ENCODE measurements at regions not wholly inside any gene's neighbourhood (a gene's known extent, or its start where the extent isn't known, plus 50 kb on each side); places are given as distances from the start of the nearest gene placed in this dataset.

DNA sequence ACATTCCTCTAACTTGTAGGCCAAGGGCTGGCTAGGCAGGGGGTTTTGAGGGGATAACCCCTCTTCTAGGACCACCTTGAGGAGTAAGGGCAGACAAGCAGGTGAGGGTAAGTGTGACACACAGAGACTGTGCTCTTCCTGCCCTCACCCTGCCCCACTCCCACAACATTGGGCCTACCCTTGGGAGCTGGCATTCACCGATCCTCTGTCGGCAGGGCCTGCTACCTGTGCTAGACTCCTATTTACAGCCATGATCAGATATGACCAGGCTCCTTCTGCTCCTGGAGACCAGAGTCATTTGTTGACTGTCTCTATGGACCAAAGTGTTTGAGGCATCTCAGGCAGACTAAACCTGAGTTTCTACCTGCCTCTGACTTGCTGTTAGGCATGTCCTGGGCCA is 68.3 kb downstream of the SYF2 start:
- TF ChIP-seq, protein P1, sequence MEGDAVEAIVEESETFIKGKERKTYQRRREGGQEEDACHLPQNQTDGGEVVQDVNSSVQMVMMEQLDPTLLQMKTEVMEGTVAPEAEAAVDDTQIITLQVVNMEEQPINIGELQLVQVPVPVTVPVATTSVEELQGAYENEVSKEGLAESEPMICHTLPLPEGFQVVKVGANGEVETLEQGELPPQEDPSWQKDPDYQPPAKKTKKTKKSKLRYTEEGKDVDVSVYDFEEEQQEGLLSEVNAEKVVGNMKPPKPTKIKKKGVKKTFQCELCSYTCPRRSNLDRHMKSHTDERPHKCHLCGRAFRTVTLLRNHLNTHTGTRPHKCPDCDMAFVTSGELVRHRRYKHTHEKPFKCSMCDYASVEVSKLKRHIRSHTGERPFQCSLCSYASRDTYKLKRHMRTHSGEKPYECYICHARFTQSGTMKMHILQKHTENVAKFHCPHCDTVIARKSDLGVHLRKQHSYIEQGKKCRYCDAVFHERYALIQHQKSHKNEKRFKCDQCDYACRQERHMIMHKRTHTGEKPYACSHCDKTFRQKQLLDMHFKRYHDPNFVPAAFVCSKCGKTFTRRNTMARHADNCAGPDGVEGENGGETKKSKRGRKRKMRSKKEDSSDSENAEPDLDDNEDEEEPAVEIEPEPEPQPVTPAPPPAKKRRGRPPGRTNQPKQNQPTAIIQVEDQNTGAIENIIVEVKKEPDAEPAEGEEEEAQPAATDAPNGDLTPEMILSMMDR (conservative IDR thresholded peaks at IDR 0.05; ENCODE audit: low read depth, low read length): no peak
- H3K4me3 ChIP-seq (ENCODE audit: low read length): no peak overlapping the region
- no peak for DNase-seq (ENCODE audit: low read depth)

- TF ChIP-seq, protein P1 (conservative IDR thresholded peaks at IDR 0.05; ENCODE audit: low read depth, low read length): no peak
- DNase-seq (ENCODE audit: low read depth): no peak
- H3K4me3 ChIP-seq (ENCODE audit: low read length): no peak overlapping the region
Measured at GRCh38 chr1:25161981-25162380, 70.3 kb downstream of the SYF2 start.

DNA sequence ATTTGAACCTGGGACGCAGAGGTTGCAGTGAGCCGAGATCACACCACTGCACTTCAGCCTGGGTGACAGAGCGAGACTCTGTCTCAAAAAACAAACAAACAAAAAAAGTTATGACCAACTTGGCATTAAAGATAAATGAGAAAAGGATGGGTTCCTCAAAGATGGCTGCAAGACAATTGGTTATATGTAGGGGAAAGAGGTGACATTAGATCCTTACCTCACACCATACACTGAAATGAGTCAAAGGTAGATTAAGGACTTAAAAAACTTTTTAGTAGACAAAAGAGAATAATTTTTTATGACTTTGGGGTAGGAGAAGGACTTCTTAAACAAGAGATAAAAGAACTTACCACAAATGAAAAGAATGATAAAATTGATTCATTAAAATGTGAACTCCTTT is 74.5 kb downstream of the SYF2 start:
- no peak overlapping the region for H3K4me3 ChIP-seq (ENCODE audit: low read length)
- no peak for DNase-seq (ENCODE audit: low read depth)
- TF ChIP-seq, protein P1 (conservative IDR thresholded peaks at IDR 0.05; ENCODE audit: low read depth, low read length): no peak

GRCh38 chr1:25150985-25151495 is 81.3 kb downstream of the SYF2 start:
- no peak for DNase-seq (ENCODE audit: low read depth)
- TF ChIP-seq, protein P1 (conservative IDR thresholded peaks at IDR 0.05; ENCODE audit: low read depth, low read length): no peak
- no peak overlapping the region for H3K4me3 ChIP-seq (ENCODE audit: low read length)

DNA sequence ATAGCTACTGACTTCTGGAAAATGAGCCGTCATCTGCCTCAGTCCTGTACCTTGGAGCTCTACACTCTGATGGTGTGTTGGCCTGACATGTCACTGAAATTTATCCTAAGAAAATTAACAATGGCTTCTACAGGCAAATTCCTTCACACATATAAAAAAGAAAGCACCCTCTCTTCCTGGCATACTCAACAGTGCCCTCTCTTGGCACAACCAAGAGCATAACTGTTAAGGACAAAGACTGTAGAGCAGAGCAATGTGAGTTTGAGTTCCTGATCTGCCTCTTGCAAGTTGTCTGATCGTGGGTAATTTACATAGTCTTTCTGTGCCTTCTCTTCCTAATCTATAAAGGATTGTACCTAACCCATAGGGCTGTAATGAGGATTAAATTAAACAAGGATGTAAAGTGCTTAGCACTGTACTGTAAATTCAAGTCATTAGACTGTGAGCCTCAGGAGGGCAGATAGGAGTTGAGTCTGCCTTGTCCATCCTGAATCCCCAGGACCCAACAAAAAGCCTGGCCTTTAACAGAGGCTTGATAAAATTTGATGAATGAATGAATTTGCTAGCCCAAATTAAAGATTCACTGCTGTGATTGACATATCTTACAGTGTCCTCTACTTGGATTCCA is 83.5 kb downstream of the SYF2 start:
- no peak for DNase-seq (ENCODE audit: low read depth)
- TF ChIP-seq, protein P1 (conservative IDR thresholded peaks at IDR 0.05; ENCODE audit: low read depth, low read length): peak; percentile 50
- no peak overlapping the region for H3K4me3 ChIP-seq (ENCODE audit: low read length)

DNA sequence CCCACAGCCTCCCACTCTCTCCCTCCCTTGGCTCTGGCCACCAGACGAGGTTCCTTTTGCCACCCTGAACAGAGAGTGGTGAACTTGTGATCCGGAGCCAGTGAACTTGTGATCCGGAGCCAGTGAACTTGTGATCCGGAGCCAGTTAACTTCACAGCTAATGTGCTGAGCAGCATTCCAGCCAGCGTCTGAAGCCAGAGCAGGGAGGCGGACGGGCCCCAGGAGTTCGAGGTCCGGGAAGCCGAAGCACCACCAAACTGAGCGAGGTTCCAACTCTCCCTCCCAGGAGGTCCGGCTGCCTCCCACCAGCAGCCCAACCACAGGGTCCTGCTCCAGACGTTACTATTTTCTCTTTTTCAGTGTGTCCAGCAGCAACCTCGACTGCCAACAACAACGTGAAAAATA is 85.8 kb downstream of the SYF2 start:
- TF ChIP-seq, protein P1 (conservative IDR thresholded peaks at IDR 0.05; ENCODE audit: low read depth, low read length): no peak
- no peak overlapping the region for H3K4me3 ChIP-seq (ENCODE audit: low read length)
- DNase-seq (ENCODE audit: low read depth): no peak

- no peak for DNase-seq (ENCODE audit: low read depth)
- TF ChIP-seq, protein P1 (conservative IDR thresholded peaks at IDR 0.05; ENCODE audit: low read depth, low read length): no peak
- no peak overlapping the region for H3K4me3 ChIP-seq (ENCODE audit: low read length)
Measured at GRCh38 chr1:25145775-25146393, 86.4 kb downstream of the SYF2 start.
